HG02970 (cell line): ENCODE measurements at regions not wholly inside any gene's neighbourhood (a gene's known extent, or its start where the extent isn't known, plus 50 kb on each side); places are given as distances from the start of the nearest gene placed in this dataset.

Experiments
- ATAC-seq: cut with Tn5 transposase; IDR thresholded peaks from one replicate; pipeline ENCODE4 v1.9.1; 2021; ENCODE audit warnings: mild to moderate bottlenecking, moderate library complexity, moderate number of reproducible peaks; ENCODE audit not compliant: unreplicated experiment, low FRiP score

- no peak for ATAC-seq
These were observed 200.2 kb downstream of the BRD1 start for GRCh38 chr22:49627217-49628181.

DNA sequence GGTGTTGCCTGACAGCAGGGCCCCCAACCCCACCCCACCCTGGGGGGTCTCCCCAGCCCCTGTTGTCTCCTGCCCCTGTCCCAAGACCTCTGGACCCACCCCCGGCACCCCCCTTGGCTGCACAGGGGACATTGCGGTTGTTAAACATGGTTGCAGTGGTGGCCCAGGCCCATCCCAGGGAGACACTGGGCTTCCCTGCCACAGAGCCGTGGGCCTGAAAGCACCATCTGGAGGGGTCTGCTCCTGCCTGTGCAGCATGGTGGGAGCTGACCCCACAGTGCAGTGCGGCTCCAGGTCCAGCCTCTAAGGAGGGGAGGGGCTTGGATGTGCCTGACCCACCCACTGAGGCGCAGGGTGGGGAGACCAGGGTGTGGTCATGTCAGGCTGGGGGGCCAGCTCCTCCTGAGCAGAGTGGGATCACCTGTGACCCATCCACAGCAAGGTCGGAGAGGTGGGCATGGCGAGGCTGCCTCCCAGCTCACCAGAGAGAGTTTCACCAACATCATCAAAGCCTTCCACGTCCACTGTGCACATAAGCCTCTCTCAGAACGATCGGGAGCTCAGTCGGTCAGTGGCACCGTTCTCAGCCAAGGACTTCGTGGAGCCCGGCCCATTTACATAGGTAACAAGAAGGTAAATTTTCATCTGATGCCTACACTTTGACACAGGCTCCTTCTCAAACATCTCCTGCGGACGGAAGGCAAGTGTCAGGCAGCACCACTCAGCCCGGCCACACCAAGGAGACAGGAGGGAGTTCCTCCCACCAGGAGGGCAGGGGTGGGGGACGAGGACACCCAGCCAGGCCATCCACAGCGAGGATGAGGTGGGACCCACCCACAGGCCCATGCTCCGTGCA lies 201.1 kb downstream of the BRD1 start:
- no peak for ATAC-seq

DNA sequence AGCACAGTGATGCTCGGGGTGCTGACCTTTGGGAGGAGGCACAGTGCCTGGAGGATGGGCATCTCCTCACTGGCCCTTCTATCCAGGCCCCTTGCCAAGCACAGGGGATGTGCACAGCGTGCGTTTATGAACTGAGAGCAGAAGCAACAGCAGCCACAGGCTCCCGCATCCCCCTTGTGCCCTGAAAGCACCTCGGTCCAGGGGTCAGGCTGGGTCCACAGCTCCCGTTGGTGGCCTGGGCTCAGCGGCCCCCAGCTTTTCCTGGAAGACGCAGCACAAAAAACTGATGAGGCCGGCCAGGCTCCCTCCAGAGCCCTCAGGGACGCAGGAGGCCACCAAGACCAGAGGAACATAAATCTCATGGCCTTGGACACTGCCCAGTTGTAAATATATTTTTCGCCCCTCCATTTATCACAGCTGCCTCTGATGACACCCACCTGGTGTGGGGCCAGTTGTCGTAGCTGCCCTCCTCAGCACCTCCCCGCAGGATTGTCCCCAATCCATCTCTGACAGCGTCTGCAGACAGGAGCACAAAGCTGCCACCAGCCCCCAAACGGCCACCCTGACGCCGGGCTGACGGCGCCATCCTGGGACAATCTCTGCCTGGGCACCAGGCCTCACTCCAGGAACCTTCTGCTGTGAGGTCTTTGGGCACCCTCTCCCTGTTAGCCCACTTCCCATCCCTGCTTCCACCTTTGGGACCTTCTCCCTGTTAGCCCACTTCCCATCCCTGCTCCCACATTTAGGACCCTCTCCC lies 203.1 kb downstream of the BRD1 start:
- no peak for ATAC-seq

DNA sequence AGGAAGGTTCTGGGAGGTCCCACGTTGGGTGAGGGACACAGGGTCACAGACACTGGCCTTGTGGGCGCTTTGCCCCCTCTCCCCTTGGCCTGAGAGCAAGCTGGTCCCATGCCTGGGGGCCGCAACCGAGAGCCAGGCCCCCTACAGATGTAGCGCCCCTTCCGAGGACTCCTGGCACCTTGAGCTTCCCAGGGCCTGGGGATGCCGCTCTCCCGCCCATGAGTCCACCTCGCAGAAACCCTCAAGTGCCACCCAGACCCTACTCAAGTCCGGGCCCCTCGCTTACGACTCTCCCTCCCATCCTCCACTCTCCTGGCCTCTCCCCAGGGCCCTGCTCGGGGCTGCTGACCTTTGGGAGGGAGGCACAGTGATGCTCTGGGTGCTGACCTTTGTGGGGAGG lies 204.0 kb downstream of the BRD1 start:
- ATAC-seq: no peak

GRCh38 chr22:49623176-49623575 lies 204.5 kb downstream of the BRD1 start:
- no peak for ATAC-seq

DNA sequence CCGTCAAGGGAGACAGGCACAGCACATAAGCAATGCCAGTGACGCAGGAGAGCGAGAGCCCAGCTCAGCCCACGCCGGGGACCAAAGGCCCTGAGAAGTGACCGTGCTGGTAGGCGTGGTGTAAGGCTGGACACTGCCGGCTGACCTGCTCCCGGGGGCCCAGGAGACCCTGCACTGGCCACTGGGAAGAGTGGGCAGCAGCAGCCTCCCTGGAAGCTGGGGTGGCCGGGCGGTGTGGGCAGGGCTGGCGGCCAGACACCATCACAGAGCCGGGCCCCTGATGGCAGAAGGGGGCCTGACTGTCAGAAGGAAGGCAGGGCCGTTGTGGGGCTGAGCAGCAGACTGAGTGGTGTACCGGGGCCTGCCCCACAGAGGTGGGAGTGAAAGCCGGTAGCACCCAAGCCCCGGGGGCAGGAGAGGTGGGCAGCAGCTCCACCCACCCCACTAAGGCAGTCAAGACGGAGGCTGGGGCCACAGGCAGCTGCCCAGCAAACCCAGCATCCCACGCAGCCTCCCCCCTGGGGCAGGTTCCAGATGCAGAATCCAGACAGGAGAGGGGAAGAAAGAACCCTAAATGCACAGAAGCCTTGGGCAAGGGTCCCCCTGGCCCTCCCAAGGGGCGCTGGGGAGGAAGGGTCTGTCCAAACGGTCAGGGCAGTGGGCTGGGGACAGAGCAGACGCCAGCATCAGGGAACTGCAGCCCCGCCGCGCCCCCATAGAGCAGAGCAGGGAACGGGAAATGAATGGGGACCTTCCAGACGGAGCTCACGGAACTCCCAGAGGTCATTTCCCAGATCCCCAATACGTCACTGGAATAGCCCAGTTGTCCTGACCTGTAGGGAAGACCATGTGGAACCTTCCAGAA lies 205.2 kb downstream of the BRD1 start:
- no peak for ATAC-seq

GRCh38 chr22:49621601-49622210 lies 206.0 kb downstream of the BRD1 start:
- no peak for ATAC-seq

GRCh38 chr22:49620666-49621065 lies 207.0 kb downstream of the BRD1 start:
- no peak for ATAC-seq

- no peak for ATAC-seq
These were observed 207.6 kb downstream of the BRD1 start for GRCh38 chr22:49620003-49620556.

- no peak for ATAC-seq
These were observed 208.4 kb downstream of the BRD1 start for GRCh38 chr22:49619301-49619700.

DNA sequence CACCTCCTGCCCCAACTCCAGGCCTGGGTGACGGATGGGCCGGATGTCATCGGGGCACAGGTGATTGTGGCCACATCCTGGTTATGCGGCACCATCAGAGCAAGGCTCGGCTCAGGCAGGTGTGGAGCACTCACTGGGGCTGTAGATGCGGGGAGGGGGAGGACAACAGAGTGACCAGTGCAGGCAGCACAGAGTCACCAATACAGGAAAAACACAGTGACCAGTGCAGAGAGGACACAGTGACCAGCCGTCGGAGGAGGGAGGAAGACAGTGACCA lies 209.1 kb downstream of the BRD1 start:
- ATAC-seq: no peak

- ATAC-seq: no peak
These were observed 209.6 kb downstream of the BRD1 start for GRCh38 chr22:49617866-49618676.

DNA sequence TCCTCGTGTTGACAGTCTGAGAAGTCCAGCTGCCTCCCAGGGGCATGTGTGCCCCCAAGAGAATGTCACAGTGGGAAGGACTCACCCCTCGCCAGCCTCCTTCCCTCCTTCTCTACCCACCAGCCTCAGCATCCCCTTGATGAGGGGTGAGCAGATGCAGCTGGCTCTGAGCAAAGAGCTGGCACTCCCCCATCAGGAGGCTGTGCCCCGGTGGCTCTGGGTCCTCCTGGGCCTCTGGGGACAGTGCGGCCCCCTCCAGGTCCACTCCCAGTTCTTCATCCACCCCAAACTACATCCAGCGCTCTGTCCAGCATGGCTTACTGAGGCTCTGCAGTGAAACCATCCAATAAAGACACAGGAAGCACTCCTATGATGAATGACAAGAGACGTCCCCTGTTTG lies 210.4 kb downstream of the BRD1 start:
- no peak for ATAC-seq

- ATAC-seq: no peak
These were observed 211.1 kb downstream of the BRD1 start for GRCh38 chr22:49616356-49617231.

DNA sequence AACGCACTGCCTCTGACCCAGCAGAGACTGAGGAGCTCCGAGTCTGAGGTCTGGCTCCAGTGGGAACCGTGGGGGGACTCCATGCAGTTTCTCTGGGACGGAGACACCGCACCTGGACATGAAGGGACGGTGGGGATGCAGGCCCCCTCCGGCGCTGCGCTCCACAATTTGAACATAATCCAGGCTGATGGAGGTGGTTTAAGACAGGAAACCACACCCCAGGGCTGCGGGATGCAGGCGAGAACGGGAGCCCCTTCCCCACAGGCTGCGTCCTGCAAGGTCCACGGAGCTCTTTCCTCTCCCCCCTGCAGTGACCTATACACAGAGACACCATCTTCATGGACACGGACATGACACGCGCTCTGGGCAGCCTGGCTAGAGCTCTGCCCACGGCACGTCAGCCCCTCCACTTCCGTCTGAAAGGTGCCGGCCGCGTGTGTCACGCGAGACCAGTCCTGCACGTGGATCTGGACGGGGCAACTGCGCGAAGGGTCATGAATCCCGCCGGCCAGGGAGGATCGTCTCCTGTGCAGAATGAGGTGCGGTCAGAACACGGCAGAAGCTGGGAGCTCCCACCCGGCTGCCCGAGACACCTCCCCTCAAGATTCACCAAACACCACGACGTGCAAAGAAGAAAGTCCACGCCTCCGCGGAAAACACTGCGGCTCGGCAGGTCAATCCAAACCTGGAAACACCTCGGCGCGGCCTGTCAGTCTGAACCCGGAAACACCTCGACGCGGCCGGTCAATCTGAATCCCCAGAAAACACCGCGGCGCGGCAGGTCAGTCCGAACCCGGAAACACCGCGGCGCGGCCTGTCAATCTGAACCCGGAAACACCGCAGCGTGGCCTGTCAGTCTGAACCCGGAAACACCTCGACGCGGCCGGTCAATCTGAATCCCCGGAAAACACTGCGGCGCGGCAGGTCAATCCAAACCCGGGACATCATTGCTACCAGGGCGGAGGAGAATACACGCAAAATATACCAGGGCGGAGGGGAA lies 212.4 kb downstream of the BRD1 start:
- no peak for ATAC-seq

DNA sequence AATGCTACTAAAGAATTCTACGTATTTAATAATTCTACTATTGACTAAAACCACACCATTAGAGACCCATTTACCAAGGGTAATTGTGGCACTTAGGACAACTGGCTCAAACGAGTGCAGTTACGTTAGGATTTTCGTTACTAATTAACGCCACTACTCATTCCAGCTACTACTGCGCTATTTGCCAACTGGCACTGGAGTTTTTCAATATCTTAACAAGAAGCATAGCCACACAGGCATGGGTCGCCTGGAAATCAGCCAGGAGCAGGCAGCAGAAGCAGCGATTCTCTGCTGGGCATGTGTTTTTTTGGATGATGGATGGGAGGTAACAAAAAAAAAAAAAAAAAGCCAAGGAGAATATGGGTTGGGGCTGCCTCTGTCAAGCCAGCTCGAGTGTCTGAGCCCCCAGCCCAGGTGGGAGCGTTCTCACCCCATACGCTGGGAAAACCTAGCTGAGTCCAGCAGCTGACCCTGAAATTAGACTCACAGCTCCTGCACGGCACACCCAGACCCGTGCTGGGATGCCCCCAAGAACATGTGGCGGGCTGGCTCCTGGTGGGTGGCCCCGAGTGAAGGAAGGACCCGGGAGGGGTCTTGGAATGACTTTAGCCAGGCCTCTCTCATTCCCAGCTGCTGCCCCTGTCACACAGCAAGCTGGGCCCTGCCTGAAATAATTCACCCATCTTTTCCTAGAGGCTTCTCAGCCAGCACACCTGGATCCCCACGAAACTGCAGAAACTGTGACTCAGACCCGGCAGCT lies 214.0 kb downstream of the BRD1 start:
- ATAC-seq: no peak
